ENCODE measurements at regions not wholly inside any gene's neighbourhood (a gene's known extent, or its start where the extent isn't known, plus 50 kb on each side); places are given as distances from the start of the nearest gene placed in this dataset.

DNA sequence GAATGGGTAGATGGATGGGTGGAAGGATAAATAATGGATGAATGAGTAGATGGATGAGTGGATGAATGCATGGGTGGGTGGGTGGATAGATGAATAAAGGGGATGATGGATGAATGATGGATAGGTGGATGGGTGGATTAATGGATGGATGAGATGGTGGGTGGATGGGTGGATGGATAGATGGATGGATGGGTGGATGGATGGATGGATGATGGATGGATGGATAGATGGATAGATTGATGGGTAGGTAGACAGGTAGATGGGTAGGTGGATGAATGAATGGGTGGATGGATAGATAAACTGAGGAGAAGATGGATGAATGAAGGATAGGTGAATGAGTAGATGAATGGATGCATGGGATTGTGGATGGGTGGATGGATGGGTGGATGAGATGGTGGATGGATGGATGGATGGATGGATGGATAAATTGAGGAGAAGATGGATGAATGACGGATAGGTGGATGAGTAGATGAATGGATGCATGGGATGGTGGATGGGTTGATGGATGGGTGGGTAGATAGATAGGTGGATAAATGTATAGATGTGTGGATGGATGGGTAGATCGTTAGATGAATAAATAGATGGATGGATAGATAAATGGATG, 331.3 kb downstream of the MN1 start:
- Histone ChIP-seq H3K56ac (replicated peaks; ENCODE audit: insufficient read length, low read depth, low read length) (peak overlapping the region; percentile 82), H3K4ac (replicated peaks; ENCODE audit: insufficient read length, low read depth, low read length) (no peak overlapping the region)
- FAIRE-seq = no peak
- TF ChIP-seq RXRA (IDR thresholded peaks at IDR 0.05; ENCODE audit: insufficient read depth, low read depth, low read length) (no peak), CBX8 (IDR thresholded peaks at IDR 0.05; ENCODE audit: borderline replicate concordance, low read depth, low read length) (no peak), GTF2F1 (IDR thresholded peaks at IDR 0.05; ENCODE audit: borderline replicate concordance, low read depth, low read length) (no peak), SP4 (IDR thresholded peaks at IDR 0.05; ENCODE audit: low read length) (no peak)
- TF ChIP-seq, protein P1, sequence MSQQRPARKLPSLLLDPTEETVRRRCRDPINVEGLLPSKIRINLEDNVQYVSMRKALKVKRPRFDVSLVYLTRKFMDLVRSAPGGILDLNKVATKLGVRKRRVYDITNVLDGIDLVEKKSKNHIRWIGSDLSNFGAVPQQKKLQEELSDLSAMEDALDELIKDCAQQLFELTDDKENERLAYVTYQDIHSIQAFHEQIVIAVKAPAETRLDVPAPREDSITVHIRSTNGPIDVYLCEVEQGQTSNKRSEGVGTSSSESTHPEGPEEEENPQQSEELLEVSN (IDR thresholded peaks at IDR 0.05) = no peak

More for the DNA sequence above, 331.3 kb downstream of the MN1 start:
- H2BK15ac ChIP-seq (ENCODE audit: low read length) = no peak overlapping the region; the same call in 1 of the 2 replicates
- H4K91ac ChIP-seq (replicated peaks; ENCODE audit: insufficient read length, low read length) = no peak overlapping the region
- H2AFZ ChIP-seq (ENCODE audit: low read length) = no peak overlapping the region
- H3K9me3 ChIP-seq (ENCODE audit: insufficient read depth in 2 of 2, low read depth in 1 of 2, low read length in 1 of 2) = no peaks in the 10 kb centered on the region
- no peak overlapping the region for H2AK5ac ChIP-seq (ENCODE audit: low read depth, low read length)
- no peak overlapping the region for H4K5ac ChIP-seq (ENCODE audit: insufficient read length, low read depth, low read length)
- no peak for DNase-seq (ENCODE audit: low read depth in 1 of 2, low spot score in 2 of 2)
- H3K27ac ChIP-seq (ENCODE audit: low read depth, low read length) = no peak overlapping the region
- H3K4me1 ChIP-seq (replicated peaks in 1 of 4; ENCODE audit: control insufficient read depth in 3 of 4, insufficient read depth in 4 of 4, low read length in 3 of 4) = peaks cover under 1 to 9% (median 7%) of the 10 kb centered on the region in 4 experiments
- no peak overlapping the region for H2BK5ac ChIP-seq (ENCODE audit: low read depth, low read length)
- no peak overlapping the region for H3K14ac ChIP-seq (ENCODE audit: insufficient read length)
- no peak overlapping the region for H3K23ac ChIP-seq (ENCODE audit: insufficient read length)
- no peaks in the 10 kb centered on the region for H3K79me2 ChIP-seq (ENCODE audit: control insufficient read depth in 1 of 2, insufficient read depth in 2 of 2, low read length in 2 of 2)
- peaks cover 12% of the 10 kb centered on the region; the same call in 1 of the 2 replicates for H3K23me2 ChIP-seq (ENCODE audit: low read depth, low read length)
- H4K8ac ChIP-seq (ENCODE audit: extremely low read depth, insufficient read depth, low read length) = no peak overlapping the region
- no peak overlapping the region for H3K4me2 ChIP-seq (ENCODE audit: insufficient read depth in 1 of 2, low read depth in 2 of 2, low read length in 2 of 2)
- H2BK12ac ChIP-seq (ENCODE audit: low read depth, low read length) = no peak overlapping the region
- ChIA-PET CTCF (ENCODE audit: partially characterized antibody) (no interaction called here), POLR2A (ENCODE audit: partially characterized antibody) (no interaction called here)
- H3K9ac ChIP-seq (replicated peaks in 1 of 4; ENCODE audit: extremely low read depth in 1 of 4, low read depth in 3 of 4, low read length in 3 of 4) = no peak overlapping the region
- 89 to 100% methylated on average over 2 of the region's 2 CpGs for WGBS, 2 experiments (ENCODE audit: extremely low coverage in 1 of 2, insufficient coverage in 1 of 2, insufficient read length in 1 of 2, insufficient replicate concordance in 2 of 2, low coverage in 1 of 2, low lambda C conversion rate in 2 of 2, missing lambda C conversion rate in 1 of 2)
- peaks cover 0 to 7% of the 10 kb centered on the region in 2 experiments for H4K20me1 ChIP-seq (replicated peaks in 1 of 2; ENCODE audit: control insufficient read depth in 1 of 2, insufficient read depth in 2 of 2, low read length in 2 of 2)
- no peak overlapping the region for H2BK120ac ChIP-seq (replicated peaks; ENCODE audit: low read depth, low read length)
- no peak overlapping the region for H2BK20ac ChIP-seq (ENCODE audit: low read length)
- no peak overlapping the region for H3K4me3 ChIP-seq (ENCODE audit: extremely low read depth in 1 of 4, insufficient read depth in 2 of 4, low read depth in 3 of 4, low read length in 4 of 4)
- no peak overlapping the region for H3K18ac ChIP-seq (ENCODE audit: extremely low read depth, low read length)
- H3K79me1 ChIP-seq (ENCODE audit: low read depth, low read length) = no peaks in the 10 kb centered on the region
- no peaks in the 10 kb centered on the region for H3K36me3 ChIP-seq (ENCODE audit: control insufficient read depth in 2 of 4, insufficient read depth in 4 of 4, low read length in 3 of 4)
- H3K27me3 ChIP-seq (replicated peaks in 1 of 4; ENCODE audit: control insufficient read depth in 3 of 4, extremely low read depth in 1 of 4, insufficient read depth in 3 of 4, low read length in 3 of 4) = no peaks in the 10 kb centered on the region; a peak in 2 of 7 replicates

Data from H1 (cell line).